GM18499 (cell line): ENCODE measurements at regions not wholly inside any gene's neighbourhood (a gene's known extent, or its start where the extent isn't known, plus 50 kb on each side); places are given as distances from the start of the nearest gene placed in this dataset.

Experiments
- ATAC-seq: cut with Tn5 transposase; IDR thresholded peaks from one replicate; pipeline ENCODE4 v1.9.1; 2021; ENCODE audit warnings: moderate number of reproducible peaks; ENCODE audit not compliant: insufficient read depth, unreplicated experiment

DNA sequence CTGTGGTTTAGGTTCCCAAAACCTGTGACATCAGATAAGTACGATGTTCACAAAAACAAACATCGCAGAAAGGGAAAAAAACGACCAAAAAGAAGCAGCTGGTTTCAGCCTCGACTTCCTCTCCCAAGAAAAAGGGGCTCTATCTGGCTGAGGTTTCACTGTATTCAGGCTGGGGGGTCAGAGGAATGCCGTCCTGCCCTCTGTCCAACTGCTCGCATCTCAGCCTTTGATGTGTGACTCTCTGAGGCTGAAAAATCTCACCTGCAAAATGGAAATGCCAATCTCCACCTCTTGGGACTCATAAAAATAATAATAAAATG lies 123.6 kb upstream of the PTPN1 start:
- ATAC-seq, result no peak

DNA sequence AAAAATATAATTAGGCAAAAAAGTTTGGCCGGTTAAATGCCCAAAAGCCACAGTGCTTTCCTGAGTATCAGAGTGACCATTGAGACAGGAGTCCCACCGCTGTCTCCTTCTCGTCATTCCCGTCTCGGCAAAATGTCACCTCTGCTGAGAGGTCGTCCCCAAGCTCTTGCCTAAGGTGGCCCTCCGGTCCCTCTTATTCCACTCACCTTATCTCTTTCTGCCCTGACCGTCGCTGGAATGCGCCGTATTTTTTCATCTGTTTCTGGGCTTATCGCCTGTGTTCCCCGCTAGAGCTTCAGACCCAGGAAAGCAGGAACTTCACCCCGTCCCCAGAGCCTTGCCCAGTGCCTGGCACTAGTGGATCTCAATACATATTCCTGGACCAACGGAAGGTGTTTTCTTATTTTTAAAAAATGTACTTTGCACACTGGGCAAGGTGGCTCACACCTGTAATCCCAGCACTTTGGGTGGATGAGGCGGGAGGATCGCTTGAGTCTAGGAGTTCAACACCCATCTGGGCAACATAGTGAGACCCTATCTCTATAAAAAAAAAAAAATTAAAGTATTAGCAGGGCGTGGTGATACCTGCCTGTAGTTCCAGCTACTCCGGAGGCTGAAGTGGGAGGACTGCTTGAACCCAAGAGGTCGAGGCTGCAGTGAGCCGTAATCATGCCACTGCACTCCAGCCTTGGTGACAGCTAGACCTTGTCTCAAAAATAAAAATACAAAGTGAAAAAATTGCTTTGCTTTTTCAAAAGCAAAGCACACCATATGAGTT lies 122.8 kb upstream of the PTPN1 start:
- ATAC-seq, result no peak

- no peak for ATAC-seq
Observed at GRCh38 chr20:50387996-50388332, 122.2 kb upstream of the PTPN1 start.

- ATAC-seq, result no peak
Observed at GRCh38 chr20:50388733-50389437, 121.3 kb upstream of the PTPN1 start.

GRCh38 chr20:50389438-50389807 lies 120.8 kb upstream of the PTPN1 start:
- ATAC-seq, result no peak

DNA sequence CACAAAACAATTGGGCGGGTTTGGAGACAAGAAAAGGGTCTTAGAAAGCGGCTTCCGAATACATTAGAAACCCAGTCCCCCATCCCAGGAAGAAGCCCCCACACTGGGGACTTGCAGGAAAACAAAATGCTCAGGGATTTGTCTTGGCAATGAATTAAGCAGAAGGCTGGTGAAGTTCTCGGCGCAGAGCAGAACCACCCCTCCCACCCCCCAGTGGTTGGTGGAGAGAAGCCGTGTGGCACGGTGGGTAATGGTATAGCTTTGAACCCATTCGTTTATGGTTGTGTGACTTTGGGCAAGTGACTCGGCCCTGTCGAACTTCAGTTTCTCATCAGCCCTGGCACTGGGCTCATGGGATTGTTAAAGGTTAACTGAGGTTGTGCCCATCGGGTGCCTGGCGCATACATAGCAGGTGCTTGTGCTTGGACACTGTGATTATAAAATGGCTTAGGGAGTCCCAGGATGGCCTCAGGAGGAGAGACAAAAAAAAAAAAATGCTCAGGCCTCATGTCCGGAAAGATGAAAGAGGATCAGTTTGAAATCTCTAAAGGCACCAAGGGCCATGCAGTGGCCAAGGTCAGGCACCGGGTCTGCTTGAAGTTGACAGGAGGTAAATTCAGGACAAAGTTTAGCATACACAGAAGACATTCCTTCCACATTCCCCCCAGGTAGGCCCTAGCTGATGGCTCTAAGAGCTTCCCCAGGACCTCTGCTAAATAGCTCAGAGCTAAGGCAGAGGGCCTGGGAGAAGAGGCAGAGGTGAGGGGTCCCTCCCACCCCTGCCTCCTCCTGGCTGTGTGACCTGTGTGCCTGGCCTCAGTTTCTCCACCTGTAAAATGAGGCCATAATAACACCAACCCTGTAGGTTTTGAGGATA lies 120.1 kb upstream of the PTPN1 start:
- no peak for ATAC-seq

- ATAC-seq, result no peak
Observed at GRCh38 chr20:50390685-50391443, 119.3 kb upstream of the PTPN1 start.

DNA sequence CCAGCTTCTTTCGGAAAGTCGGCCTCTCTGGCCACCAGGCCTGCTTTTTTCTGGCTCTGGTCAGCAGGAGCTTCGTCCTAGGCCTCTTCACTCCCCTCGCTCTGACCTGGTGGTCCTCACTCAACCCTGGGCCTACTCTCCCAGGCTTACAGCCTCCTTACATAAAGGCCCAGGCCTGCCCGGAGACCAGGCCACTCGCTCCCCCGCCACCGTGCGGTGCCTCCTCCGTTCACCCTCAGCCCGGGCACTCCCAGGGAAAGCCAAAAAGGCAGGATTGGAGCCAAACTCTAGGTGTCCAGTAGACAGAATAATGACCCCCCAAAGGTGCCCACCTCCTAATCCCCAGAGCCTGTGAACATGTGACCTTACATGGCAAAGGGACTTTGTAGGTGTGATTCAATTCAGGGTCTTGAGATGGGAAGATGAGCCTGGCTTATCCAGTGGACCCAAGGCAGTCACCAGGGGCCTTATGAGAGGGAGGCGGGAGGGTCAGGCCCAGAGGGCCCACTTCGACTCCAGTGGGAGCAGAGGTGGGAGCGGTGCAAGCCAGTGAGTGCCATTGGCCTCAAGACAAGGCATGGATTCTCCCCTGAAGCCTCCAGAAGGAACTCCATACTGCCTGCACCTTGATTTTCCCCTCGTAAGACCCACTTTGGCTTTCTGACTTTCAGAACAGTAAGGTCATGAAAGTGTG lies 118.6 kb upstream of the PTPN1 start:
- ATAC-seq, result no peak

- no peak for ATAC-seq
Observed at GRCh38 chr20:50392138-50392866, 117.9 kb upstream of the PTPN1 start.

DNA sequence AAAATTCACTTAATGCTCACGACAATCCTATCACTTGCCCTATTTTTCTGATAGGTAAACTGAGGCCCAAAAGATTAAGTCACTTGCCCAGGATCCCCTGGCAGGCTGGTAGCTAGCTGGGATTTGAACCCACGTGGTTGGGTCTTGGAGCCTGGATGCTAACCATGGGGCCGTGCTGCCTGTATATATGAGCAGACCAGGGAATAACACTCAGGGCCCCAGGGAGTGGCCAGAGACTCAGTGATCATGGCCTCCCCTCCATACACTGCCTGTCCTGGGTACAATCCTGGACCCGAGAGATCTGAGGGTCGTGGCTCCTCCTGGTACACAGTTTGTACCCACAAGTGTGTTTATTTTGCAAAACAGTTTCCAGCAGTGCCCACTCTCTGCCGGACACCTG lies 116.9 kb upstream of the PTPN1 start:
- ATAC-seq, result no peak

DNA sequence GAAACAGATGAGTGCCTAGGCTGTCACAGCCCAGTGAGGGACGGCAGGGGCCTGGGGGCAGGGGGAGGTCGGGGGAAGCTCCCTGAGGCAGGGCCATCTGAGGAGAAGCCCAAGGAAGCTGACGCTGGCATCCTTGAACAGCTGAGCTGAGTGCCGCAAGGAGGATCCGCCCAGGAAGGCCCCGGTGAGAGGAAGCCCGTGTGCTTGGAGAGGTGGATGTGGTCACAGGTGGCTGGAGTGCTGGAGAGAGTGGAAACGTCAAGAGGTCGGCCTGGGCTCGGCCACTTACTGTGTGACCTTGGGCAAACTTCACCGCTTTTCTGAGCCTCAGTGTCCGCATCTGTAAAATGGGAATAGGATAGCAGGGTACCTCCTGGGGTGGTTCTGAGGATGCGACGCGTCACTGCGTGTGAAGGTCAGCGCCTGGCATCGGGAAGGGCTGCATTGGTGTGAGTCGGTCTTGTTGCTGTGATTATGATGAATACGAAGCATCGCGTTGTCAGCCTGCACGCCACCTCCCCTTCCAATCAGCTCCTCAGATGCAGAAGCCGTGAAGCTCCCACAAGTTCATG lies 116.1 kb upstream of the PTPN1 start:
- no peak for ATAC-seq

GRCh38 chr20:50394569-50394968 lies 115.6 kb upstream of the PTPN1 start:
- ATAC-seq, result no peak

GRCh38 chr20:50395251-50395729 lies 114.9 kb upstream of the PTPN1 start:
- ATAC-seq, result no peak

- no peak for ATAC-seq
Observed at GRCh38 chr20:50395914-50396488, 114.2 kb upstream of the PTPN1 start.

- no peak for ATAC-seq
Observed at GRCh38 chr20:50396623-50397022, 113.6 kb upstream of the PTPN1 start.

DNA sequence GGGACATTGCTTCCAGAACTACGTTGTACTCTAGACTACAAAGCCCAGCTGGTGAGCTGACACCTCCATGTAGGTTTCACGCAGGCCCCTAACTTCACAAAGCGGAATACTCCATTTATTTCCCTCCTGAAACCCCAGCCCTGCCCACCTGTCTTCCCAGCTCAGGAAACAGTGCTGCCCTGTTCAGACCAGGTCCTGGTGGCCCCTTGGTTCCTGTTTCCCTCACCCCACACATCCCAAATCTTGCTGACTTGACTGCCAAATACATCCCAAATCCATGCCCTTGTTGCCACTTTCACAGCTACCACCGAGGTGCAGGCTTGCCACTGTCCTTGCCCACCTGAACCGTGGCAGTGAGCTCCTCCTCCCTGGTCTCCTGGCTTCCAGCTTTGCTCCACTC lies 113.1 kb upstream of the PTPN1 start:
- ATAC-seq, result no peak

- ATAC-seq, result no peak
Observed at GRCh38 chr20:50398064-50398463, 112.1 kb upstream of the PTPN1 start.

- no peak for ATAC-seq
Observed at GRCh38 chr20:50398471-50398820, 111.7 kb upstream of the PTPN1 start.
